NT2/D1 (cell line): ENCODE measurements at regions not wholly inside any gene's neighbourhood (a gene's known extent, or its start where the extent isn't known, plus 50 kb on each side); places are given as distances from the start of the nearest gene placed in this dataset.

Experiments used
- DNase-seq: peaks from one replicate; pipeline ENCODE4 v3.0.0-alpha.2; 2011; ENCODE audit warnings: low read depth, low spot score
- H3K27me3 ChIP-seq: 2 replicates; pipeline ENCODE4 v1.6.0; 2011; ENCODE audit warnings: mild to moderate bottlenecking; ENCODE audit not compliant: insufficient read length, insufficient read depth
- H3K36me3 ChIP-seq: 2 replicates; pipeline ENCODE4 v1.6.1; 2011; ENCODE audit warnings: mild to moderate bottlenecking, low read length, mixed read lengths; ENCODE audit not compliant: insufficient read depth, insufficient read length
- H3K4me1 ChIP-seq: 2 replicates; pipeline ENCODE4 v1.5.1; 2011; ENCODE audit not compliant: insufficient read depth, insufficient read length
- H3K4me3 ChIP-seq: 2 replicates; pipeline ENCODE4 v1.5.1; 2011; ENCODE audit warnings: low read depth; ENCODE audit not compliant: insufficient read length
- H3K9ac ChIP-seq: 2 replicates; pipeline ENCODE4 v1.6.0; 2011; ENCODE audit warnings: low read depth; ENCODE audit not compliant: insufficient read length
- H3K9me3 ChIP-seq: 2 replicates; pipeline ENCODE4 v1.5.1; 2011; ENCODE audit warnings: mild to moderate bottlenecking, low read length; ENCODE audit not compliant: insufficient read depth
- SUZ12 ChIP-seq: IDR thresholded peaks from 2 replicates; pipeline ENCODE4 v1.6.1; 2011; ENCODE audit not compliant: insufficient read length, insufficient read depth; ENCODE audit errors: extremely low read depth
- YY1 ChIP-seq: IDR thresholded peaks from 2 replicates; pipeline ENCODE4 v1.6.1; 2011; ENCODE audit not compliant: insufficient read length, insufficient read depth
- ZNF274 ChIP-seq: IDR thresholded peaks from 2 replicates; pipeline ENCODE4 v1.6.1; 2011; ENCODE audit warnings: mild to moderate bottlenecking, low read depth, low read length

GRCh38 chr15:93866476-93866875, 364.9 kb upstream of the MCTP2 start:
- Histone ChIP-seq H3K27me3 (no peaks in the 10 kb centered on the region), H3K9ac (no peak overlapping the region), H3K9me3 (0 out of 2 replicates have a peak, but pooled peaks cover 6% of the 10 kb centered on the region), H3K4me3 (no peak overlapping the region), H3K36me3 (no peaks in the 10 kb centered on the region), H3K4me1 (no peaks in the 10 kb centered on the region)
- TF ChIP-seq ZNF274, result no peak
- no peak for TF ChIP-seq YY1
- no peak for TF ChIP-seq SUZ12
- no peak for DNase-seq

- Histone ChIP-seq H3K36me3 (no peaks in the 10 kb centered on the region), H3K9me3 (0 out of 2 replicates have a peak, but pooled peaks cover 6% of the 10 kb centered on the region), H3K4me3 (no peak overlapping the region), H3K4me1 (no peaks in the 10 kb centered on the region), H3K9ac (no peak overlapping the region), H3K27me3 (no peaks in the 10 kb centered on the region)
- TF ChIP-seq SUZ12 (no peak), ZNF274 (no peak), YY1 (no peak)
- DNase-seq, result no peak
Measured at GRCh38 chr15:93865586-93865985, 365.8 kb upstream of the MCTP2 start.

DNA sequence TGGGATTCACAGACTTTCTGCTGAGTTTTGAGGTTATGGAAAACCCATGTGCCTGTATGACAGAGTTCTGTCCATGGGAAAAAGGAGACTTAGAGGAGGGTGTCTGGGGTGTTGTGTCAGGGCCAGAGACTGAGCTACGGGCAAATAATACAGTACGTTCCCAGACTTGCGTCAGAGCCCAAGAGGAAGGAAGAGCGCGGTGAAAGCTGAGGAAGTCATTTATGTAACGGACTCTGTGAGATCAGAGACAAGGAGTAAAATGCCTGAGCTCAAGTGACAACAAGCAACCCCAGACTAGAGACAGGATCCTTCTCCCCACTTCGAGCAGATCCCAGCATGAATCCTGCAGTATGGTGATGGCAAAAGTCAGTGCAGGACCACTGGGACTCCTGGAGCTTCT, 368.6 kb upstream of the MCTP2 start:
- H3K9ac ChIP-seq, result no peak overlapping the region
- no peaks in the 10 kb centered on the region for H3K4me1 ChIP-seq
- no peaks in the 10 kb centered on the region for H3K36me3 ChIP-seq
- DNase-seq, result no peak
- H3K9me3 ChIP-seq, result no peaks in the 10 kb centered on the region; the same call in 1 of the 2 replicates
- TF ChIP-seq YY1 (no peak), SUZ12 (no peak), ZNF274 (no peak)
- no peaks in the 10 kb centered on the region for H3K27me3 ChIP-seq
- no peak overlapping the region for H3K4me3 ChIP-seq

- DNase-seq, result no peak
- Histone ChIP-seq H3K4me1 (no peaks in the 10 kb centered on the region), H3K4me3 (no peak overlapping the region), H3K9ac (no peak overlapping the region), H3K36me3 (no peaks in the 10 kb centered on the region), H3K27me3 (no peaks in the 10 kb centered on the region), H3K9me3 (no peaks in the 10 kb centered on the region; the same call in 1 of the 2 replicates)
- no peak for TF ChIP-seq SUZ12
Measured at GRCh38 chr15:93861956-93862741, 369.2 kb upstream of the MCTP2 start.

GRCh38 chr15:93861413-93861812, 369.9 kb upstream of the MCTP2 start:
- H3K9me3 ChIP-seq, result no peaks in the 10 kb centered on the region; the same call in 1 of the 2 replicates
- H3K36me3 ChIP-seq, result no peaks in the 10 kb centered on the region
- TF ChIP-seq YY1 (no peak), ZNF274 (no peak), SUZ12 (no peak)
- no peaks in the 10 kb centered on the region for H3K4me1 ChIP-seq
- H3K4me3 ChIP-seq, result no peak overlapping the region
- H3K27me3 ChIP-seq, result no peaks in the 10 kb centered on the region
- DNase-seq, result no peak
- no peak overlapping the region for H3K9ac ChIP-seq

- H3K9ac ChIP-seq, result no peak overlapping the region
- TF ChIP-seq YY1 (no peak), ZNF274 (no peak), SUZ12 (no peak)
- H3K36me3 ChIP-seq, result no peaks in the 10 kb centered on the region
- DNase-seq, result no peak
- no peaks in the 10 kb centered on the region; the same call in 1 of the 2 replicates for H3K9me3 ChIP-seq
- no peak overlapping the region for H3K4me3 ChIP-seq
- H3K27me3 ChIP-seq, result no peaks in the 10 kb centered on the region
- H3K4me1 ChIP-seq, result no peaks in the 10 kb centered on the region
Measured at GRCh38 chr15:93860701-93861100, 370.7 kb upstream of the MCTP2 start.

DNA sequence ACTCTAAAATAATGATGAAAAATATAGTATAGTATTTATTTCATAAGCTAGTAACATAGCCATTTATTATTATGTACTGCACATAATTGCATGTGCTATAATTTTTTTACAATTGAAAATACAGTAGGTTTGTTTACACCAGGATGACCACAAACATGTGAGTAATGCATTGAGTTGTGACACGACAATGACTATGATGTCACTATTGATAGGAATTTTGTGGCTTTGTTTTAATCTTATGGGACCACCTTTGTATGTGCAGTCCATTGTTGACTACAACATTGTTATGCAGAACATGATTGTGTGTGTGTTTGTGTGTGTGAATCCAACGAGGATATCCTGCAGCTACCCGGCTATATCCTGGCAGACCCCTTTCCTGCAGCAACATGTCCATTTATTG, 372.2 kb upstream of the MCTP2 start:
- H3K9ac ChIP-seq, result no peak overlapping the region
- H3K9me3 ChIP-seq, result no peaks in the 10 kb centered on the region; the same call in 1 of the 2 replicates
- no peaks in the 10 kb centered on the region for H3K27me3 ChIP-seq
- no peak for TF ChIP-seq ZNF274
- no peak for TF ChIP-seq YY1
- TF ChIP-seq SUZ12, result no peak
- H3K4me3 ChIP-seq, result no peak overlapping the region
- H3K4me1 ChIP-seq, result no peaks in the 10 kb centered on the region
- DNase-seq, result no peak
- no peaks in the 10 kb centered on the region for H3K36me3 ChIP-seq
